ENCODE measurements at regions not wholly inside any gene's neighbourhood (a gene's known extent, or its start where the extent isn't known, plus 50 kb on each side); places are given as distances from the start of the nearest gene placed in this dataset.

GRCh38 chr2:134107402-134107801 lies 146.5 kb upstream of the MGAT5 start:
- no peak for DNase-seq (ENCODE audit: low read depth, low spot score)
- H3K4me3 ChIP-seq (ENCODE audit: low read depth, low read length) = no peak overlapping the region
- ChIA-PET POLR2A (no interaction called here), CTCF (interaction anchor here (1.4 to 3.6 kb wide), 3 partner anchors 11 to 241 kb away, joined by 3 to 14 read pairs (median 4); no protein-coding TSS in a partner anchor)
- TF ChIP-seq, protein P1, sequence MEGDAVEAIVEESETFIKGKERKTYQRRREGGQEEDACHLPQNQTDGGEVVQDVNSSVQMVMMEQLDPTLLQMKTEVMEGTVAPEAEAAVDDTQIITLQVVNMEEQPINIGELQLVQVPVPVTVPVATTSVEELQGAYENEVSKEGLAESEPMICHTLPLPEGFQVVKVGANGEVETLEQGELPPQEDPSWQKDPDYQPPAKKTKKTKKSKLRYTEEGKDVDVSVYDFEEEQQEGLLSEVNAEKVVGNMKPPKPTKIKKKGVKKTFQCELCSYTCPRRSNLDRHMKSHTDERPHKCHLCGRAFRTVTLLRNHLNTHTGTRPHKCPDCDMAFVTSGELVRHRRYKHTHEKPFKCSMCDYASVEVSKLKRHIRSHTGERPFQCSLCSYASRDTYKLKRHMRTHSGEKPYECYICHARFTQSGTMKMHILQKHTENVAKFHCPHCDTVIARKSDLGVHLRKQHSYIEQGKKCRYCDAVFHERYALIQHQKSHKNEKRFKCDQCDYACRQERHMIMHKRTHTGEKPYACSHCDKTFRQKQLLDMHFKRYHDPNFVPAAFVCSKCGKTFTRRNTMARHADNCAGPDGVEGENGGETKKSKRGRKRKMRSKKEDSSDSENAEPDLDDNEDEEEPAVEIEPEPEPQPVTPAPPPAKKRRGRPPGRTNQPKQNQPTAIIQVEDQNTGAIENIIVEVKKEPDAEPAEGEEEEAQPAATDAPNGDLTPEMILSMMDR (IDR thresholded peaks at IDR 0.05; ENCODE audit: insufficient read depth, low read length, missing control alignments) = no peak

DNA sequence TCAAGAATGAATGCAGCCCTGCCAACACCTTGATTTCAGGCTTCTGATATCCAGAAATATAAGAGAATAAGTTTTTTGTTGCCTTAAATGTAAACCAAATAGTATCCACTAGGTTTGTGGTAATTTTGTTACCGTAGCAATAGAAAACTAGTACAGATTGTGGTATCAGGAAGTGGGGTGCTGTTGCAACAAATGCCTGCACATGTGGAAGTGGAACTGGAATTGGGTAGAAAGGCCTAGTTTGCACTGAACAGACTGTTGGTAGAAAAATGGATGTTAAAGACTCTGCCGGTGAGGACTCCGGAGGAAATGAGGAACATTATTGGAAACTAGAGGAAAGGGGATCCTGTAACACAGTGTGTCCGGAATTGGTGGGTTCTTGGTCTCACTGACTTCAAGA lies 145.8 kb upstream of the MGAT5 start:
- no peak for DNase-seq (ENCODE audit: low read depth, low spot score)
- TF ChIP-seq, protein P1 (IDR thresholded peaks at IDR 0.05; ENCODE audit: insufficient read depth, low read length, missing control alignments) = no peak
- H3K4me3 ChIP-seq (ENCODE audit: low read depth, low read length) = no peak overlapping the region
- POLR2A ChIA-PET = no interaction called here
- CTCF ChIA-PET = interaction anchor here (1.5 to 3.6 kb wide), 3 partner anchors 10 to 13 kb away, joined by 4 to 14 read pairs (median 12); no protein-coding TSS in a partner anchor

DNA sequence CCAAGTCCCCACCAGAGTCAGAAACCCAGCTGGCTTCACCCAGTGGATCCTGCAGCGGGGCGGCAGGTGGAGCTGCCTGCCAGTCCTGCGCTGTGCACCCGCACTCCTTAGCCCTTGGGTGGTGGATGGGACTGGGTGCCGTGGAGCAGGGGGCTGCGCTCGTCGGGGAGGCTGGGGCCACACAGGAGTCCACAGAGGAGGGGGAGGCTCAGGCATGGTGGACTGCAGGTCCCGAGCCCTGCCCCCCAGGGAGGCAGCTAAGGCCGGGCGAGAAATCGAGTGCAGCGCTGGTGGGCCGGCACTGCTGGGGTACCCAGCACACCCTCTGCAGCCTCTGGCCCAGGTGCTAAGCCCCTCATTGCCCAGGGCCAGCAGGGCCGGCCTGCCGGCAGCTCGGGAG lies 144.6 kb upstream of the MGAT5 start:
- ChIA-PET CTCF (interaction anchor here (1.7 to 3.6 kb wide), 3 partner anchors 9 to 342 kb away, joined by 9 to 12 read pairs (median 9); no protein-coding TSS in a partner anchor), POLR2A (no interaction called here)
- H3K4me3 ChIP-seq (ENCODE audit: low read depth, low read length) = no peak overlapping the region
- DNase-seq (ENCODE audit: low read depth, low spot score) = no peak
- TF ChIP-seq, protein P1 (IDR thresholded peaks at IDR 0.05; ENCODE audit: insufficient read depth, low read length, missing control alignments) = no peak

DNA sequence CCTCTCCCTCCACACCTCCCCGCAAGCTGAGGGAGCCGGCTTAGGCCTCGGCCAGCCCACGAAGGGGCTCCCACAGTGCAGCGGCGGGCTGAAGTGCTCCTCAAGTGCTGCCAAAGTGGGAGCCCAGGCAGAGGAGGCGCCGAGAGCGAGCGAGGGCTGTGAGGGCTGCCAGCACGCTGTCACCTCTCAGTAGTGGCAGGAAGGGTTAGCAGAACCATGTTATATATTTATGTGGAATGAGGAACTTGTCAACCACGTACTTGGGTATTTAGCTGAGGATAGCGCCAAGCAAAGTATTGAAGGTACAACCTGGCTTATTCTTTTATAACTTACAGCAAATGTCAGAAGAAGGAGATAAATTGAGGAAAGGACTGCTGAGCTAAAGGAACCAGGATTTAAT lies 144.1 kb upstream of the MGAT5 start:
- no peak overlapping the region for H3K4me3 ChIP-seq (ENCODE audit: low read depth, low read length)
- POLR2A ChIA-PET = no interaction called here
- DNase-seq (ENCODE audit: low read depth, low spot score) = no peak
- TF ChIP-seq, protein P1 (IDR thresholded peaks at IDR 0.05; ENCODE audit: insufficient read depth, low read length, missing control alignments) = no peak
- CTCF ChIA-PET = interaction anchor here (1.7 to 3.6 kb wide), 3 partner anchors 8 to 341 kb away, joined by 9 to 12 read pairs (median 9); no protein-coding TSS in a partner anchor

DNA sequence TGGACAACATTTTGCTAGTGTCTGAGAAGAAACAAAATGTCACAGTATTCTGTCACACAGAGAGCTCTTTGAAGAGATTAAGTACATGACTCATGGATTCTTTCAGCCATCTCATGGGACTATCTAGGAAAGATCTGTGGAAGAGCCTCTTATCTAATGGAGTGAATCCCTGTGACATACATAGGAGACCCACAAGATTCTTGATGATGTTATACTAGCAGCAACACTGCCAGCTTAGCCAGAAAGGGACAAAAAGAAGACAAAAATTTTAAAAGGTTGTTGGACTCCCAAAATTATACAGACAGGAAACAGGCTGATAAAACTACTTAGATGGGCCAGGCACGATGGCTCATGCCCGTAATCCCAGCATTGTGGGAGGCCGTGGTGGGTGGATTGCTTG lies 143.3 kb upstream of the MGAT5 start:
- DNase-seq (ENCODE audit: low read depth, low spot score) = no peak
- ChIA-PET POLR2A (no interaction called here), CTCF (interaction anchor here (1.7 to 3.6 kb wide), 3 partner anchors 7 to 340 kb away, joined by 9 to 12 read pairs (median 9); no protein-coding TSS in a partner anchor)
- TF ChIP-seq, protein P1 (IDR thresholded peaks at IDR 0.05; ENCODE audit: insufficient read depth, low read length, missing control alignments) = no peak
- H3K4me3 ChIP-seq (ENCODE audit: low read depth, low read length) = no peak overlapping the region

- CTCF ChIA-PET = interaction anchor here (0.6 to 8.4 kb wide), 43 partner anchors 8 to 781 kb away, joined by 3 to 154 read pairs (median 7); partner anchors contain the start of gene MGAT5
- H3K4me3 ChIP-seq (ENCODE audit: low read depth, low read length) = no peak overlapping the region
- POLR2A ChIA-PET = interaction anchor here (0.9 kb wide), 1 partner anchor 294 kb away, joined by 4 read pairs; no protein-coding TSS in a partner anchor
- TF ChIP-seq, protein P1 (IDR thresholded peaks at IDR 0.05; ENCODE audit: insufficient read depth, low read length, missing control alignments) = no peak
- DNase-seq (ENCODE audit: low read depth, low spot score) = no peak
Observed at GRCh38 chr2:134117676-134118075, 136.2 kb upstream of the MGAT5 start.

Measured in AG04449 (cell line).